ENCODE measurements at regions not wholly inside any gene's neighbourhood (a gene's known extent, or its start where the extent isn't known, plus 50 kb on each side); places are given as distances from the start of the nearest gene placed in this dataset.
"Not testable (repeated sequence)": the region's sequence is repeated elsewhere in the genome, so short reads cannot be mapped to it uniquely, and the experiment has no call there.

DNA sequence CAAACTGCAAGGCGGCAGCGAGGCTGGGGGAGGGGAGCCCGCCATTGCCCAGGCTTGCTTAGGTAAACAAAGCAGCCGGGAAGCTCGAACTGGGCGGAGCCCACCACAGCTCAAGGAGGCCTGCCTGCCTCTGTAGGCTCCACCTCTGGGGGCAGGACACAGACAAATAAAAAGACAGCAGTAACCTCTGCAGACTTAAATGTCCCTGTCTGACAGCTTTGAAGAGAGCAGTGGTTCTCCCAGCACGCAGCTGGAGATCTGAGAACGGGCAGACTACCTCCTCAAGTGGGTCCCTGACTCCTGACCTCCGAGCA, 375.1 kb upstream of the NPVF start:
- not testable (repeated sequence) for DNase-seq

DNA sequence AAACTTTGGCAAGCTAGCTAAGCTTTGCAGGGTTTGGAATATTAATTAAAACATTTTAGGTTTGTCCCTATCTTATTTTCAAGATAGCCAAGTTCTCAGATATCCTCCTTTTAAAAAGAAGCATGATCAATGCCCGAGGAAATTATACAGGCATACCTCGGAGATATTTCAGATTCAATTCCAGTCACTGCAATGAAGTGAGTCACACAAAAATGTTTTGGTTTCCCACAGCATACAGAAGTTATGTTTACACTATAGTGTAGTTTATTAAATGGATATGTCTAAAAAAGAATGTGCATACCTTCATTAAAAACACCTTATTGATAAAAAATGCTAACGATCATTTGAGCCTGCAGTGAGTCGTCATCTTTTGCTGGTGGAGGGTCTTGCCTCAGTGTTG, 382.9 kb upstream of the NPVF start:
- no peak for DNase-seq

DNA sequence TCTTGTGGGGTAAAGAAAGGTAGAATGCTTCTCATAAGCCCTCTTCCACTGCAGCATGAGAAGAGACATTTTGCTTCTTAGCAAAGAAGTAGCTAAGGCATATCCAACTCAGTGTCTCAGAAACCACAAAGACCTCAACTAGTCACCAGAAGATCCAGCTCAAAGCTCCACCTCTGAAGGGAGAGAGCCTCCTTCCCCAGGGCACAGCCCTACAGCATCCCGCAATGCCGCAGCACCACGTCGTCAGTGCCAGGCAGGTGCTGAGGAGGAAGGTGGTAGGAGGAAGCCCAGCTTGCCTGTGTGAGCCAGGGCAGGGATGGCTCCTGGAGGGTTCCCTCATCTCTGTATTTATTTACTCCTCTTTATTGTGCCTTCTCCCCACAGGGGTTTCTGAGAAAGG, 385.6 kb upstream of the NPVF start:
- no peak for DNase-seq

DNA sequence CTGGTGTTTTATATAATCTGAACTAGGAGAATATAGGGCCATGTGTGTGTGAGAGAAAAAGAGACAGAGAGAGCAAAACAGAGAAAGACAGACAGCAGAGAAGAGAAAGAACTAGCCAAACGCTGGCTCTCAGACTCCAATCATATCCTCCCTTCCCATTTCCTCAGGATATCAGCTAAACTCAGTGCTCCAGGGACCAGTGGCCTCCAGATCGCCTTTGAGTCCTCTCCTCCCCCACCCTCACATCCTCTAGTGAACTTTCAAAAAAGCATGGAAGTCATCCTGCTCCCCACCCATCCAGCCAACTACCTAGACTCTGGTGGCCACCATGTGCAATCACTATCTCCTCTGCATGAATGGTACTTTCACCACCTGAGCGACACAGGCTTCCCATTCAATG, 386.1 kb upstream of the NPVF start:
- DNase-seq, result no peak

DNA sequence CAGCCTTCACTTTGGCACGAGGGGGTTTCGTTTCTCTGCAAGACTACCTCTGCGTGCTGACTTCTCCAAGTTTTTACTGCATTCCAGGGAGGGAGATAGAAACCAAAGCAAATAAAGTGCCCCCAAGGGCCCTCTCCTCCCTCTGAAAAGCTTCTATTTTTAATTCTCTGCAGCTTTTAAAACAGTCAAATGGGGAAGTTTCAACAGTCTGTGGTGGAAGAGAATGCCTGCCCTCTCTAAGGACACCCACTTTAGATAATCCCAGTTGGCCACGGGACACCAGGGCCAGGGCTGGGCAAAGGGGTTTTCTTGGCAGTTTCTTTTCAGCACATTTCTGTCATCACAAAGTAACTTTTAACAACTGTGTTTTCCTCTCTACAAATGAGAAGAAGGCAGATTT, 386.7 kb upstream of the NPVF start:
- DNase-seq, result no peak

DNA sequence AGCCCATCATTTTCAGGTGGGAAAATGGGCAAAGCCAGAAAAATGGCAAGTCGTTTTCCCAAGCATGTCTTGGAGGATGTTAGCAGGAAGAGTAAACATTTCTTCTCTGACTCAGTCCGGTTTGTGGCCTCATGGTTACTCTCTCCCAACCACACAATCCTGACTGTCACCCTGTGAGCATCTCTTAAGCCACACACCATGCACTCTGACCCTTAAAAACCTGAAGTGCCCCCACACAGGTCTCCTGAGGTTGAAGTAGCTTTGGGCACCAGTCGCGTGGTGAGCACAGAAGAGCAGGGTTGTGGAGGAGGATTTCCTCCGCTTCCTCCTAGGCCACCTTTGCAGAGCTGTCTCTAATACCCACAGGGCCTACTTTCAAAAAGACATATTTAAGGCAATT, 387.3 kb upstream of the NPVF start:
- no peak for DNase-seq

DNA sequence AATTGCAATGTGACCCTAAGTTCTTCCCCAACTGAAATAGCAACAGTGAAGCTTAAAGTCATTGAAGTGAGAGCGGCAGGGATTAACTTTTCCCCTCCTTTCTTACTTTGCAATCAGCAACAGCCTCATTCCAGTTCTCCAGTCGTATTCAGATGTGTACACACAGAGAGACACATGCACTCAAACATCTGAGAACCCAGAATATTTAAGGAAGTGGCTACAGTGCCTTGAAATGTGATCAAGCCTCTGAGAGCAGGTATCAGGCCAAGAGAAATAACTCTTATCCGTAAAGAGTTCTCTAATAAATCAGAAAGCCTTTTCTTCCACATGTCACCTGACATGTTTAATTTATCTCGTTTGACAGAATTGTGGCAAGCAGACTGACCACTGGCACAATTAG, 388.9 kb upstream of the NPVF start:
- no peak for DNase-seq

DNA sequence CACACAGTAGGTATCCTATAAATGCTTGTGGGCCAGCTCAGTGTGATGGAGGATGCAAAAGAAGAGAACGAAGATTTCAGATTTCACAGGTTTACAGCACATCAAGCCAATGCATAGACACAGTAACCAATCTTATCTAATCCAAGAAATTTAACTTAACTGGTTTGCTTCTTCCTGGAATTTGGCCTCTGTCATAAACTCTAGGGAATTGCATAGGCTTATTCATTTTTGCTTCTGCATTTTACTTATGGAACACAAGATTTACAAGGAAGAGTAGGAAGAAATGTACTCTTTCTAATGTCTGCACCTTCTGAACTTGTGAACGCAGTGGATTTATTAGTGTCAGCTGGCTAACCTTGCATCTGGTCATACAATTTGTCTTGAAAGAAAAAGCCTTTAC, 389.4 kb upstream of the NPVF start:
- DNase-seq, result no peak

DNA sequence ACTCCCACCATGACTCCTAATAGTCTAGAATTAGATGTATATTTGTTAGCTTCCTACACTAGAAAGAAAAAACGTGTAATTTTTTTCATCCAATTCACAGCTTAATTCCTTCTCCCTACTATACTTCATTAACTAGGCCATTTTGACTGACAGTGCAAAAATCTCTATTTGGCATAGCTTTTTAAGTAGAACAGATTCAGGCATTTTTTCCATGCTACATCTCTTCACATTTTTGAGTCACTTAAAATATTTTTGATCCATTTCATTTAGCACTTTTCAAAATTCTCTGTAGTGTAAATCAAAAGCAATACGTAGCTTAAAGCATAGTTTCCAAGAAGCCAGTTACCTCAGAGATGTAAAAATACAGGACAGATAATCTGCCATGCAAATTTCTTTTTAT, 391.1 kb upstream of the NPVF start:
- DNase-seq, result no peak

DNA sequence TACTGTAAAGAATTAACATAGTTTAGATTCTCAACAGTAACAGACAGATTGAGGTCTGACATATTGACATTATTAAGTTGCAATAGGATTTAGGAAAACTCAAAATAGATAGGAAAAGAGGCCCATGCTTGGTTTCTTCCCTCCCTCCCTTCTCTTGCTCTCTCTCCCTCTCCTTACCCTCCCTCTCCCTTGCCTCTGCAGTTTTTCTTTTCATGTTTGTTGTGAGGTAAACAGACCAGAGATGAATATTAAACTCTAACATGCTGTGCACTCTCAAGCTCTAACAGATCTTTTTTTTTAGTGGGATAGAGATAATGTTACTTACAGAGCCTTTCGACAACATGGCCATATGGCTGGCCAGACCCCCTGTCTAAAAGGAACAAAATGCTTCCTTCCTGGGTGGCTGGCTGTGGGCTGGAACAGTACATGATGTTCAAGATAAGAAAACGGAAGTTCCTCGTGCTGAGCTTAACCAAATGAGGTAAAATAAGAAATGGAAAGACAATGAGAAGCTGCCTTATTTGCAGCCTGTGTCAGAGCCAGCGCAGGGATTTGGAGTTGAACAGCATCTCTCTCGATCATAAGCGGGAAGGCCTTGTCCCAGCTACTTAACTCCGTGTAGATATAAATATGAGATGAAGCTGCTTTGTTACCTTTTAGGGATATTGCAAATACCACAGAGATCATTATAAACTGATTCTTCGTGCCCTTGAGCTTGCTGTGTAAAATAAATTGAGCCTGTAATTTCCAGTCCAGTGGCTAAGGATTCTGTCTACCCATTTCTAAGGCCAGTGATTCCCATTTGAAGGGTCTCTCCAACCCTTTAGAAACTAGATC, 391.9 kb upstream of the NPVF start:
- no peak for DNase-seq

DNA sequence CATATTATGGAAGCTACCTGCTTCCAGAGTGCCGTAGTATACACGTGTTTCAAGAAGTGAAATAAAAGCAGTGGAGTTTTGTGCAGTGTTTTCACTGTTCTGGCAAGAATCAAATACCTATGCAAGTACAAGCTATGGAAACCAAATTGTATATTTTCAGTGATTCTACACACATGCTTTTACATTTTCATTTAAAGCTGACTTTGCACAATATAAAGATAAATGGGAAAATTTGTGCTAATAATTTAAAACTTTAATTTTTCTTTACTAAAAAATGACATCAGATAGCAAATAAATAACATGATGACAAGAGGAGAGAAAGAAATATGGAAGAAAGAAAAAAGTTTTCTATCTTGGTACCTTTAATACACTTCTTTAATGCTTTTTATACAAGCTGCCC, 393.7 kb upstream of the NPVF start:
- DNase-seq, result no peak

DNA sequence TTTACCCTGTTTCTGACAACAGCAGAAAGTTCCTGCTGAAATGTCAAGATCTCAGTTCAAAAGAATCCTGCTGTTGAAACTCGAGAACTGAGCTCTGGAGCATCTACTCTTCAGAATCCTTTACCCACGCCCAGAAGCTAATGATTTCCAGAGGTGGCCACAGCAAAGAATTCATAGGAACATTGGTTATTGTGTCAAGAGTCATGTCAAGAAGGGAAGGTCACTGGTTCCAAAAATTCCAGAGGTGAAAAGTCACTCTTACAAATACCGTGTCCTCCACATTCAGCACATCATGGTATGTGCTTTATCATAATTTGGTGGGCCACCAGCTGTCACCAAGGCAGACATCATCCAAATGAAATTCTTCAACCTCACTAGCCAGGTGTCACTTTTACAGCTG, 394.4 kb upstream of the NPVF start:
- no peak for DNase-seq

DNA sequence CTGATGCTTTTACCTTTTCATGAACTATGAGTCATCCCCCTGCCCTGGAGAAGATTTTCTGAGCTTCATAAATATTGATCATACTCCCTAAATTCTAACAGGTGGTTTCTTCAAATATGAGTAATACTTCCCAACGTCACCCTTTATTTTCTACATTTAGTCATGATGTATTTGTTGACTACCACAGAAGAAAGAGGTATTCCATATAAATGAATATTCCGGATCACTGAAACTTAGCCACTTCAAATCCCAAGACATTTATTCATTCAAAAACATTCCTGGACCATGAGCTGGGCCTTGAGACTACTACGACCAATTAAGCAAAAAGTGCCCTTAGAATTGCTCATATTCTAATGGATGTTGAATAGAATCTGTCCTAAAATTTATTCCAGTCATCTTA, 395.8 kb upstream of the NPVF start:
- DNase-seq, result no peak

DNA sequence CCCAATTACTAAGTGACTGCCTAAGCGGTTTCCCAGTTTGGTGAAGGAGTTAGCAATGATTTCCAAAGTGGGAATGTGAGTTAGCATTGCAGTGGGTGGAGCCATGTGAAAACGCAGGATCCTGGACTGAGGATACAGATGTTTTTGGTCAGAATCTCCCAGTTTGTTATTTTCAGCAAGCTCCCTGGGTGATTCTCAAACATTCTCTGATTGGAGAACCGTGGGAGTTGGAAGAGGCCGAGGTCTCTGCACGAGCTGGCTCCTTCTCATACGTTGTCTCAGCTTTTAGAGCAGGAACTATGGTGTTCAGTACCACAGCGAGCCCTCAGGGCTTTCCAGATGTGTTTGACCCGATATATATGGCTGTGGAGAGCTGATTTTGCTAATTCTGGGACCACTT, 396.5 kb upstream of the NPVF start:
- no peak for DNase-seq

DNA sequence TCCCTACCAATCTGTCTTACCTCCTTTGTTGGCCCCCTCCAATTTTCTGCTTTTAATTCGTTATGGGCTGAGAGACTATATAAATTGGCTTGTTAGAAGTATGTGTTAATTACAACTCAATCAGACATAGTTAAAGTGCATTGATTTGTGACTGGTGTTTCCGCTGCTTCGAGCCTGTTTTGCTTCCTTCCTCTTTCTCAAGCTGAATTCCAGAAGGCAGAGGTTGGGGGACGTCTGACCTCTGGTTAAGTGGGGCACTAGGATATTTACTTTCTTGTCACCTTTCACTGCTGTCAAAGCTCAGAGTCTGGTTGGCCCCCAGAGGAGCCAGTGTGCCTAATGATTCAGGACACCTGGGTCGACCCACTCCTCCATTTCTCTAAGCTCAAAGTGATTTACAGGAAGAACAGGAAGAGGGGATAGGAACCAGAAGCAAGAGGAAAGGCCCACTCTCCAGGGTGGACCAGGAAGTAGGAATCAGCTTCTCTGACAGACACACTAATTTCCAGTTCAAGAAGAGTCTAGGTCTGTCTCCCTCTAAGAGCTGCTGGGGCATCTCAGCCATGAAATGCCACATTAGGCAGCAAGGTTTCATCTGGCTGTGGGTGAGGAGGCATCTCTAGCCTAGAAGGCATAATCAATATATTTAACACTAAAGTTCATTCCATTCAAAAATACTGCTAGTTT, 397.2 kb upstream of the NPVF start:
- DNase-seq, result no peak

DNA sequence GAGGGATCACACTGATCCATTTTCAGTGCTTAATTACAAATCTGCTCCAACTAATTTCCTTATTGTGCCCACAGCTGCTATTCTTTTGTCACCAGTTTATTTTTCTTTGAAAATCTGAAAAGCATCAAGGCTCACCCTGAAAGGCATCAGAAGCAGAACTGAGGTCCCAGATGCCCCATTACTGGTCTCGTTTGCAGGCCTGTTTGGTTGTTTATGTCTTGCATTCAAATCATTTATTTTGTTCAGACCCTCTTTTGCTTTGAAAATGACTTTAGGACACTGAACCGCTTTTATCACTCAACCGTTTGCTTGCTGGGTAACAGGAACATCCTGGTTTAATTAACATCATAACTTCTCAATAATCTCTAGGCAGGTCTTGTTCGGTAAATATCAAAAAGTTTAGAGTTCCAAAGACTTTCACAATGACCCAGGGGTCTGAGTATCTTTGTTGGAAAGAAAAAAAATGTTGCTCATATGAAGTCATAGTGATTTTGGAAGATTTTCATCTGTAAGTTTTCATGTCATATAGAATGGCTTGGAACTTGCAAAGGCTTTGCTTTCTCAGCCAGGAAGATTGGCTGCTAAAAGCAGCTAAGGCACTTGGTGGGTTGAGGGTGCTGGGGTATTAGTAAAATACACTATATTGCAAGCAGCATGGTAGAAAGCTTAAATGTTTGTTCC, 398.3 kb upstream of the NPVF start:
- no peak for DNase-seq

DNA sequence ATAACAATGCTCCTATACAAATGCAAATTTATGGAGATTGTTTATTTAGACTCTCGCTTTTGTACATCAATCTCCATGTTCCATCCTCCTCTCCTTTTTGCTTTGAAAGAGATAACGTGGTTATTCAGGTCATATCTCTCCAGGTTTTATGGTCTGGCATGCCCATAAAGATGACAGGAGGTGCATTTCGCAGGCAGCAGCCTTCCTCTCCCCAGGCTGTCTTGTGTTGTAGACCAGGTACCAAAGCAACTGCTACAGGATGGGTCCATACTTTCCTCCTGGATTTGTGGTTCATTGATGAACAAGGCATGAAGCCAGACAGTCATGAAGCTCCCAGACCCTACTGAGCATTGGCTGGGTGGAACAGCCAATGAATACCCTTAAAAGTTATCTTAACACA, 400.2 kb upstream of the NPVF start:
- DNase-seq, result no peak

DNA sequence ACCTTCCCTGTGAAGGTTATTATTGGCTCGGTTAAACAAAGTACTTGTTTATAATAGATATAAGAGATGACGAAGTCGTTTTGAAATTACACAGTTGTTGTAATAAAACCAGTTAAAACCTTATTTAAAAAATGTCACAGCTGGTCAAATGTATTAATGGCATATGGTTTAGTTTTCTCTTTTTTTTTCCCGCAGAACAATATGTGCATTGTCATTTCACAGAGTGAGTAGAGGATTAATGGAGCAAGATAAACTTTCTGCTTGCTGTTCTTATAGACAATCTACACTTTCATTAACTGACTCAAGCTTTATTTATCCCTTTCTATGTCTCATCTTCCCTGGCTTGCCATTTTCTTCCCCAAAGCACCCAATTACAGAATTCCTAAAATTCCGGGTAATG, 404.3 kb upstream of the NPVF start:
- no peak for DNase-seq

DNA sequence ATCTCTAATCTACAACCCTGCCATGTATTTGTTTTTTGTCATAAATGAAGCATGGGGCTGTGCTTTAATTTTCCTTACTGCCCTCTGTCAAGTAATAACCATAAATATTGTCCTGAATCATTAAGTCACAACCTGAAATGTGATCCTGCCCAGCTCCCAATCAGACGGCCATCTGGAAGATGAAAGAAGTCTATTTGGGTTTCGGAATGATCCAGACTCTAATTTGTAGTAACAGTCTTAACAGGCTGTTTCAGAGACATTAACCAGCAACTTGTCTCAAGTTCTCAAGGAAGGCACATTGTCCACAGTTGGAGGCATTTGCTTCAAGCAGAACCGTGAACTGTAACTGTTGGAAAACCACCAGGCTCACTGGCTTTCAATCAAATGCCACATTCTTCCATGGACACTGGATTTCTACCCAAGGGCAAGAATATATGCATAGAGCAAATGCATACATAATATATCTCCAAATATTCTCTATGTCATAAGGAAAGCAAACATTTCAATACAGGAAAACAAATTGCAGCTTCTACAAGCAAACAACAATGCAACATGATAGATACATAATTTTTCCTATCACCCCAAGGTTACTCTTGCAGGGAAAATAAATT, 405.2 kb upstream of the NPVF start:
- no peak for DNase-seq

DNA sequence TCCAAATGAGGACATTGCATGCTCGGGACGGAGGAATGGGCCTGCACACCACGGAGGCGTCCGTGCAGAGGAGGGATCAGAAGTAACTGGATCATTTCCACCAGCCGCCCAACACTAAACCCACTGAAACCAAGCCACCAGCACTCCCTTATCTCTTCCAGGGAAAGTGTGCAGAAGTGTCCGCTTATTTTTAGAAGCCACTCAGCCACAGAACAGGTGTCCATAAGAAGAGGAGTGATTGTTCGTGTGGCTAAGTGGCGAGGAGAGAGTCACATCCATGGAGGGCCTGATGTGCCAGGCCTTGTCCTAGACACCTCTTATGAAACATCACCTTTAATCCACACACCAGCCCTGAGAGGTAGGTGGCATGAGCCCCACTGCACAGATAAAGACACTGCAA, 407.9 kb upstream of the NPVF start:
- DNase-seq, result no peak

DNA sequence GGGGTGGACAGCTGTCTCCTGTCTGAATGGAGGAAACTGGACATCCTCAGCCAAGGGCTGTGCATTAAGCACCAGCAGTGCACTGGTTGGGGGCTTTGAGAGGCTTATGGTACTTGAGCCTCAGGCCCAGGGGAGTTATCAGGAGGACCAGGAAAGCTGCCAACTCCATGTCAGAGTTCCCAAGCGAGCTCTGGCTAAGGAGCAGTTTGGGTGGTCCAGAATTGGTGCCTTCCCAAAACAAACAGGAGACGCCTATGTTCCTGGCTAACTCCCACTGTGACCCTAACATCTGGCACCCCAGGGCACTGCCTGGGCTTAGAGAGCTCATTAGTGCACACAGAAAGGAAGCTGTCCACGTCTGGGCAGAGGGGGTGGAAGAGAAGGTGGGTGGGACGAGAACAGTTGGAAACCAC, 408.6 kb upstream of the NPVF start:
- no peak for DNase-seq

DNA sequence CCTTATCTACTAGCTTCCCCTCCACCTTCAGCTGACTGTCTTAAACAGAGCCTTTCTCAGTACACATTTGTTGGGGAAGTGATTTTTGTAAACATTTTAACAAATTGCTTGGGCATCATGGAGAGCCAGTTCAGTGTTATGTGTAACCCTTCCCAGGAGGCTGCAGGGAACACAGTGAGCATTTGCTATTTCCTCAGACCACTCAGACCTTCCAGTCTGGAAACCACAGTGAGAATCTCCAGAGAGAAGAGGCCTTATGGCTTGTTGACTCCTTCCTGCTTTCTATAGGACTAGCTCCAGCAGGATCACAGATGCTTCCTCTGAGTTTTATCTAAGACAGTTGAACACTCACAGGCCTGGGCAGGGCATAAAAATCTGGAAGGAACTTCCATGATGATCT, 409.8 kb upstream of the NPVF start:
- DNase-seq, result no peak

DNA sequence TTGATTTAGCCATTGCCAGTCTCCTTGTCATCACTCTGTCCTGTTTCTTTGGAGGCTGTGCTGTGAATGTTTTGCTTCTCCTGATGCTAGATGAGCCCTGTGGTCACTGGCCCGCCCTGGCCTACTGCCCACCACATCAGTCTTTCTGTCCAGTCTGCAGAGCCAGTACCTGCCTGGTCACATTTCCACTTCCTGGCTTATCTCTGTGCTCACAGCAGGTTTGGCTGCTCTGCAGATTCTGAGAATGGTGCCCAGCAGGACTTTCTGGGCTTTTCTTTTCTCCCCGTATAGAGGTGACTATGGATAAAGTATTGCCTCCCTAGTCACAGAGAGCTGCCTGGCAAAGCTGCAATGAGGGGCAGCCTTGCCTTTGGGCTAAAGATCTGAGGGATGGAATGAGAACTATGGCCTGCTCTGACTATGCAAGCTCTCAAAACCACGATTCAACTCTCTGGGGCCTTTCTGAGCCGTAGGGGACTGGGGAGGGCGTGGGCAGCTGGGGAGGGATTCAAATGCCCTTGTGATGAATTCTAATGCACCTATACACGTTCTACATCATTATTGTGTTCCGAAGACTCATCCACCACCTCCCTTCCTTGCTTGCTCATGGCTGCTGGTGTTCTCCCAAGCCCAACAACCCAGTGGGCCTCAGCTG, 410.4 kb upstream of the NPVF start:
- no peak for DNase-seq

All from NCI-H2081 (cell line).